ENCODE measurements at regions not wholly inside any gene's neighbourhood (a gene's known extent, or its start where the extent isn't known, plus 50 kb on each side); places are given as distances from the start of the nearest gene placed in this dataset.

DNA sequence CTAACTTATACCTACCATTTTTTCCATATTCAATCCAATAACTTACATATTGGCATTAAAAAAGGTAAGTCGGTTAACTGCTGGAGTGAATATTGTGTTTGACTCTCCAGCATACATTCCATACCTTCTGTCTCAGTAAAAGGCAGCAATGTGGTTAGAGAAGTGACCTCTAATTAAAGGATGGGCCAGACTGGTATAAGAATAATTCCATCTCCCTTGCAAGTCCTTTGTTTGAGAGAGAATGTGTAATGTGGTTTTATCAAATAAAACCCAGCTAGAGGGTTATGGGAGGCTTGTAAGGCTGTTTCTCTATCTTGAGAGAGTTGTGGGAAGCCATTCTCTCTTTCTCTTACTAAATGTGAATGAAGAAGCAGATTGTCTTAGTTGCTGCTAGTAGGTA, 289.3 kb upstream of the TCF4 start:
- Histone ChIP-seq H2BK12ac (ENCODE audit: low read depth, low read length) (no peak overlapping the region), H2BK20ac (ENCODE audit: low read length) (no peak overlapping the region), H3K18ac (ENCODE audit: extremely low read depth, low read length) (no peak overlapping the region), H3K4ac (replicated peaks; ENCODE audit: insufficient read length, low read depth, low read length) (no peak overlapping the region), H3K4me3 (ENCODE audit: extremely low read depth in 1 of 4, insufficient read depth in 2 of 4, low read depth in 3 of 4, low read length in 4 of 4) (no peak overlapping the region), H3K27me3 (replicated peaks in 1 of 4; ENCODE audit: control insufficient read depth in 3 of 4, extremely low read depth in 1 of 4, insufficient read depth in 3 of 4, low read length in 3 of 4) (no peaks in the 10 kb centered on the region), H3K23ac (ENCODE audit: insufficient read length) (no peak overlapping the region), H3K27ac (ENCODE audit: low read depth, low read length) (no peak overlapping the region), H2BK15ac (ENCODE audit: low read length) (no peak overlapping the region), H3K9ac (replicated peaks in 1 of 4; ENCODE audit: extremely low read depth in 1 of 4, low read depth in 3 of 4, low read length in 3 of 4) (no peak overlapping the region), H3K36me3 (ENCODE audit: control insufficient read depth in 2 of 4, insufficient read depth in 4 of 4, low read length in 3 of 4) (no peaks in the 10 kb centered on the region), H3K79me2 (ENCODE audit: control insufficient read depth in 1 of 2, insufficient read depth in 2 of 2, low read length in 2 of 2) (no peaks in the 10 kb centered on the region), H2BK5ac (ENCODE audit: low read depth, low read length) (no peak overlapping the region), H3K14ac (ENCODE audit: insufficient read length) (no peak overlapping the region), H3K9me3 (ENCODE audit: insufficient read depth in 2 of 2, low read depth in 1 of 2, low read length in 1 of 2) (no peaks in the 10 kb centered on the region), H3K4me1 (replicated peaks in 1 of 4; ENCODE audit: control insufficient read depth in 3 of 4, insufficient read depth in 4 of 4, low read length in 3 of 4) (peaks cover 0 to 4% (median 0%) of the 10 kb centered on the region in 4 experiments; a peak in 2 of 7 replicates), H3K56ac (replicated peaks; ENCODE audit: insufficient read length, low read depth, low read length) (no peak overlapping the region), H4K91ac (replicated peaks; ENCODE audit: insufficient read length, low read length) (no peak overlapping the region), H3K79me1 (ENCODE audit: low read depth, low read length) (no peaks in the 10 kb centered on the region), H3K4me2 (ENCODE audit: insufficient read depth in 1 of 2, low read depth in 2 of 2, low read length in 2 of 2) (no peak overlapping the region), H4K5ac (ENCODE audit: insufficient read length, low read depth, low read length) (no peak overlapping the region), H4K20me1 (replicated peaks in 1 of 2; ENCODE audit: control insufficient read depth in 1 of 2, insufficient read depth in 2 of 2, low read length in 2 of 2) (no peaks in the 10 kb centered on the region), H2AFZ (ENCODE audit: low read length) (no peak overlapping the region), H4K8ac (ENCODE audit: extremely low read depth, insufficient read depth, low read length) (no peak overlapping the region), H3K23me2 (ENCODE audit: low read depth, low read length) (no peaks in the 10 kb centered on the region), H2AK5ac (ENCODE audit: low read depth, low read length) (no peak overlapping the region), H2BK120ac (replicated peaks; ENCODE audit: low read depth, low read length) (no peak overlapping the region)
- CTCF ChIA-PET (ENCODE audit: partially characterized antibody) = interaction anchor here (0.9 to 1.6 kb wide), 2 partner anchors 8 to 16 kb away, joined by 3 to 5 read pairs; no protein-coding TSS in a partner anchor
- POLR2A ChIA-PET (ENCODE audit: partially characterized antibody) = no interaction called here
- TF ChIP-seq CHD1 (IDR thresholded peaks at IDR 0.05; ENCODE audit: low read depth, low read length) (no peak), YY1 (IDR thresholded peaks at IDR 0.05; ENCODE audit: low read depth, low read length) (no peak), GTF2F1 (IDR thresholded peaks at IDR 0.05; ENCODE audit: borderline replicate concordance, low read depth, low read length) (no peak), SP1 (IDR thresholded peaks at IDR 0.05; ENCODE audit: low read depth, low read length) (no peak), HDAC2 (IDR thresholded peaks at IDR 0.05; ENCODE audit: borderline replicate concordance in 1 of 2, low read depth in 2 of 2, low read length in 2 of 2) (no peak), JUND (IDR thresholded peaks at IDR 0.05; ENCODE audit: low read length) (no peak), EP300 (IDR thresholded peaks at IDR 0.05; ENCODE audit: borderline replicate concordance in 1 of 2, low read depth in 2 of 2, low read length in 2 of 2) (no peak), CEBPB (IDR thresholded peaks at IDR 0.05; ENCODE audit: low read depth, low read length) (no peak), SP4 (IDR thresholded peaks at IDR 0.05; ENCODE audit: low read length) (no peak), GABPA (IDR thresholded peaks at IDR 0.05; ENCODE audit: borderline replicate concordance, insufficient read depth, low read length) (no peak), RAD21 (IDR thresholded peaks at IDR 0.05 in 1 of 2, conservative IDR thresholded peaks at IDR 0.05 in 1 of 2; ENCODE audit: low read depth in 2 of 2, low read length in 2 of 2) (no peak), POU5F1 (IDR thresholded peaks at IDR 0.05; ENCODE audit: low read depth, low read length) (no peak), ZNF274 (IDR thresholded peaks at IDR 0.05; ENCODE audit: borderline replicate concordance, extremely low read depth, low read length) (no peak), POLR2A (IDR thresholded peaks at IDR 0.05; ENCODE audit: control extremely low read depth in 1 of 2, low read depth in 2 of 2, low read length in 2 of 2) (no peak)
- WGBS, 2 experiments (ENCODE audit: extremely low coverage in 1 of 2, insufficient coverage in 1 of 2, insufficient read length in 1 of 2, insufficient replicate concordance in 2 of 2, low coverage in 1 of 2, low lambda C conversion rate in 2 of 2, missing lambda C conversion rate in 1 of 2) = 80% methylated on average over 1 of the region's 1 CpG; no CpG with 5 or more reads in 1 of the 2 experiments
- DNase-seq (ENCODE audit: low read depth in 1 of 2, low spot score in 2 of 2) (no peak), FAIRE-seq (no peak)

Data from H1 (cell line).